22Rv1 (cell line): ENCODE measurements at regions not wholly inside any gene's neighbourhood (a gene's known extent, or its start where the extent isn't known, plus 50 kb on each side); places are given as distances from the start of the nearest gene placed in this dataset.

Experiments used
- CTCF ChIP-seq: fragments of 450-650 bp; IDR thresholded peaks from 2 replicates; pipeline ENCODE4 v1.5.1; 2017; ENCODE audit warnings: mild to moderate bottlenecking
- ZFX ChIP-seq: fragments of 450-650 bp; IDR thresholded peaks from 2 replicates; pipeline ENCODE4 v1.6.1; 2017; ENCODE audit warnings: antibody characterized with exemption, borderline replicate concordance

GRCh38 chr9:7320139-7320538, 479.4 kb downstream of the DMAC1 start:
- TF ChIP-seq CTCF (no peak), ZFX (no peak)
